Fibroblast of skin of scalp (primary cell): ENCODE measurements at regions not wholly inside any gene's neighbourhood (a gene's known extent, or its start where the extent isn't known, plus 50 kb on each side); places are given as distances from the start of the nearest gene placed in this dataset.

ENCODE experiments used
- DNase-seq: peaks from one replicate; pipeline ENCODE4 v3.0.0-alpha.2; 2013

DNA sequence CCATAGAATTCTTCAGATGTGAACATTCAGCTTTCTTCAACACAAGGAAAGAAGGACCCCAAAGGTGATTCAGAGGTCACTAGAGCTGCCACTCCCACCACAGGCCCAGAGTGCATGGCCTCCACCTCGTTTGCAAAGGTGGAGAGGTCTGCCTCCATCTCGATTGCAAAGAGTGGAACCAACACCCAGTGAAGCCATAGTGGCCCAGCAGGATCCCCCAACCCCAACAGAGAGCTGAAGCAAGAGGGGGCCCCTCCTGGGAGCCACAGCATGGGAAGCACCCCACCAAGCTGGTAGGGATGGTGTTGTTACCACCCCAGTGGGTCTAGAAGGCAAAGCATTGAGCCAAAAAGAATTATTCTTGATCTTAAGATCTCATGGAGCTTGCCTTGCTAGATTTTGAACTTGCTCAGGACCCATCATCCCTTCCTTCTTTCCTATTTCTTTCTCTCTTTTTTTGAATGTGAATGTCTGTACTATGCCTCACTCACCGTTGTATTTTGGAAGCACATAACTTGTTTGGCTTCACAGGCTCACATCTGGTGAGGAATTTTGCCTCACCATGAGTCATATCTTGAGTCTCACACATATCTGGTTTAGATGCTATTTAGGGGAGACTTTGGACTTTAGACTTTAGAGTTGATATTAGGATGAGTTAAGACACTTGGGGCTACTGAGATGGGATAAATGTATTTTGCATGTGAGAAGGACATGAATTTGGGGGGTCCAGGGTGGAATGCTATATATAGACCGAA, 119.2 kb downstream of the ANKRD60 start:
- DNase-seq = peak; percentile 85

DNA sequence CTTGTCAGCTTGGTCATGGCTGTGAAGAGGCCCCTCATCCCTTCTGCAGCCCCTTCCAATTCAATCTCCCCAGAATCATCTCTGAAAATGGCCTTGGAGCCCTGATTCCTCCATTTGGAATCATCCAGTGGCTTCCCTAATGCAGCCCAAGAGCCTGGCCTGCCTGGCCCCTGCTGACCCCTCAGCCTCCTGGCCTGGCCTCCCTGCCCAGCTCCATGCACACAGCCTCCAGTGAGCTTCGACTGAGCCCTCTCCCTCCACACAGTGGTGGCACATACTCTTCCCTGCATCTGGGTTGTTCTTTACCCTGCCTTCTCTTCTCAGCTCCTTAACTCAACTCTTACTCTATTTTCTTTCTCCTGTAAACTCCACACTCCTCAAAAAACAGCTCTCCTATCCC, 120.9 kb downstream of the ANKRD60 start:
- DNase-seq = no peak

DNA sequence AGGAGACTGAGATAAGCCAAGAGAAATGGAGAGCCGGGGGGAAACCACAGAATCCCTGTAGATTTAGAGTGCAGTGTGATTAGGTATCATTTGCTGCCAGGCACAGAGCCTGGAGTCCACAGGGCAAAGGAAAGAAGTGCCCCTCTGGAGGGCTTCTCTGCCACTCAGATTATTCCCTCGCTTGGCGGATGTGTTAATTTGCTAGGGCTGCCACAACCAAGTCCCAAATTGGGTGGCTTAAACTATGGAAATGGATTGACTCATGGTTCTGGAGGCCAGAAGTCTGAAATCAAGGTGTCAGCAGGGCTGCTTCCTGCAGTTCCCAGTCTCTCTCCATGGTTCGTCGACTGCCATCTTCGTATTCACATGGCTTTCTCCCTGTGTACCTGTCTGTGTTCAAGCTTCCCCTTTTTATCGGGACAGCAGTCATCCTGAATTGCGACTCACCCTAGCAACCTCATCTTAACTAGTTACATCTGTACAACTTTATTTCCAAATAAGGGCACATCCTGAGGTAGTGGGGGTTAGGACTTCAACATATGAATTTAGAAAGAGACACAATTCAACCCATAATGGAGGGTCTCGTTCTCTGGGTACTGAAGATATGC, 122.2 kb downstream of the ANKRD60 start:
- DNase-seq = no peak

DNA sequence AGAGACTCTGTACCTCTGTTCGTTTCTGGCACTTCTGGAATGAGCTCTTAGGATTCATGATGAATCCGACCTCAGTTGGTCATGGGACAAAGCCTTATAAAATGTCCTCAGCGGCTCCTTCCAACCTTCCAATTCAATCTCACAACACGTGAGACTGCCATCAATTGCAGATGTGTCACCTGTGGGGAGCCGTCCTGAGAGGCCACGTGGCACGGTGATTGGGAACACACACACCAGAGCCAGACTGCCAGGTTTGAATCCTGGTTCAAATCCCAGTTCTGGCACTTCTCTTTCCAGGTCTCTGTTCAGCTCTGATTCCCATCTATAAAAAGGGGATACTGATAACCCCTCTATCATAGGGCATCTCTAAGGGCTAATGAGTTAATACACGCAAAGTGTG, 124.5 kb downstream of the ANKRD60 start:
- no peak for DNase-seq

DNA sequence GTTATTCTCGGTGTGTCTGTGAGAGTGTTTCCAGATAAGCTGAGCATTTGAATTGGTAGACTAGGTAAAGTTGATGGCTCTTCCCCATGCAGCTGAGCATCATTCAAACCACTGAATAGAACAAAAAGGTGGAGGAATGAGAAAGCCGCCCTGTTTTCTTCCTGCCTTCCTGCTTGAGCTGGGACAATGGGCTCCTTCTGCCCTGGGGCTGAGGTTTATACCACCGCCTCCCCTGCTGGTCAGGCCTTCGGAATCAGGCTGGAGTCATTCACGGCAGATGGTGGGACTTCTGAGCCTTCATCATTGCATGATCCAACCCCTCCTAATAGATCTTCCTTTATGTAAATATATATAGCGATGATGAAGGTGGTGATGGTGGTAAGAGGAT, 124.9 kb downstream of the ANKRD60 start:
- no peak for DNase-seq

DNA sequence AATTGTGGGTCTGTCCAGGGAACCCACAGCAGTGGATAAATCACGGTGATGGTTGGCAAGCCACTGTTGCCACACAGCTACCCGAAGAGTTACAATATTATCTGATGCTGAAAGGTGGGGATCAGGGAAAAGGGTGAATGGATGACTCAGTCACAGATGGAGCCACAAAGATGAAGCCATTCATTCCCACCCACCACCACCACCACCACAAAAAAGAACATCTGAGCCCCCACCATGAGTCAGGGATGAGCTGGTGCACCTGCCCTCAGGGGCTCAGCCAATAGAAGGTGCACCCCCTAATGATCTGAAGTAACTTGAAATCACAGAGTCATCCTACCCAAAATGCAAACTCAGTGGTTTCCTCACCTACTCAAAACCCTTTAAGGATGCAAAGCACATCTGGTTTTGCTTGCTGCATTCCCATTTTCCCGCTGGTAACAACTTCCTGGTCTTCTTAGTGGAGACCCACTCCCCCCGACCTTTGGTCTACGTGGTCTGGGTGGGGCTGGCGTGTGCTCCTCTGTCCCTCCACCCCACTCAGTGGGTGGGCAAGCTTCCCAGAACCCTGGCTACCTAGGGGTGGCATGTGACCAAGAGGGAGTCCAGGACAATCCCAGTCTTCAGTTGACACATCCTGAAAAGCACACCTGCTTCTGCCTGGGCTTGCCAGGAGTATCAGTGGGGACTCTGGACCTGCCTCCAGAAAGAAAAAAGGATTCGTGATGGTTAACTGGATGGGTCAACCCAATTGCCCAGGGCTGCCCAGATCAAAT, 125.5 kb downstream of the ANKRD60 start:
- DNase-seq = no peak

DNA sequence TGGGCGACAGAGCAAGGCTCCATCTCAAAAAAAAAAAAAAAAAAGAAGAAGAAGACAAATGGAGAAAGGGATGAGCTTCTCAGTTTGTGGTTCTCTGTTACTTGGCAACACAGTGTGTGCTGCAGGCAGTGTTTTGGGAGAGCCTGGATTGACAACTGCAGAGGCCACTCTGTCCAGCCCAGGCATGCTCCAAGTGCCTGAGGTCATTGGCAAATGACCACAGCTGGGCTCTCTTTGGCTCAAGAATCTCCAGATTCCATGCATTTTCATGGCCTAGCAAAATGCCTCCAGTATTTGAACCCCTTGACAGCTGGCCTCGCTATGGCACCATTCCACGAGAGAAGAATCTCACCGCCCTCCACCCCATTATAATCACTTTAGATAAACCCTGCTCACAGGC, 126.2 kb downstream of the ANKRD60 start:
- DNase-seq = peak; percentile 22

DNA sequence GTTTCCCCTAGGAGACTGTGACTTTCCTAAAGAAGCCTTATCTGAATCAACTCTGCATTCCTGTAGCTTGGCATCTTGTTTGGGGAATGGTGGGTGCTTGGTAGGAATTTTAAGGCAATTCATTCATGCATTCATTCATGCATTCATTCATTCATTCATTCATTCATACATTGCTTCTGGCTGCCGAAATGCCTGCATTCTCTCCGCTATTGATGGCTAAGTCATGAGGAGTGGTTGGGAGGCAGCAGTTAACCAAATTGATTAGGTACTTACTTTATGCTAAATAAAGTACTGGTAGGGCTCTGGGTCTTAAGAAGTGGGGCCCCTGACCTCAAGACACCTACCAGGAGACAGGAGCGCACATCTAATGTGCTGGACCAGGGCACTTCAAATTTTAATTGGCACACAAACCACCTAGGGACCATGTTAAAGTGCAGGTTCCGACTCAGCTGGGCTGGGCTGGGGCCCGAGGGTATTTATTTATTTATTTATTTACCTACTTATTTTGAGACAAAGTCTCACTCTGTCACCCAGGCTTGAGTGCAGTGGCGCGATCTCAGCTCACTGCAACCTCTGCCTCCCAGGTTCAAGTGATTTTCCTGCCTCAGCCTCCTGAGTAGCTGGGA, 127.6 kb downstream of the ANKRD60 start:
- no peak for DNase-seq

DNA sequence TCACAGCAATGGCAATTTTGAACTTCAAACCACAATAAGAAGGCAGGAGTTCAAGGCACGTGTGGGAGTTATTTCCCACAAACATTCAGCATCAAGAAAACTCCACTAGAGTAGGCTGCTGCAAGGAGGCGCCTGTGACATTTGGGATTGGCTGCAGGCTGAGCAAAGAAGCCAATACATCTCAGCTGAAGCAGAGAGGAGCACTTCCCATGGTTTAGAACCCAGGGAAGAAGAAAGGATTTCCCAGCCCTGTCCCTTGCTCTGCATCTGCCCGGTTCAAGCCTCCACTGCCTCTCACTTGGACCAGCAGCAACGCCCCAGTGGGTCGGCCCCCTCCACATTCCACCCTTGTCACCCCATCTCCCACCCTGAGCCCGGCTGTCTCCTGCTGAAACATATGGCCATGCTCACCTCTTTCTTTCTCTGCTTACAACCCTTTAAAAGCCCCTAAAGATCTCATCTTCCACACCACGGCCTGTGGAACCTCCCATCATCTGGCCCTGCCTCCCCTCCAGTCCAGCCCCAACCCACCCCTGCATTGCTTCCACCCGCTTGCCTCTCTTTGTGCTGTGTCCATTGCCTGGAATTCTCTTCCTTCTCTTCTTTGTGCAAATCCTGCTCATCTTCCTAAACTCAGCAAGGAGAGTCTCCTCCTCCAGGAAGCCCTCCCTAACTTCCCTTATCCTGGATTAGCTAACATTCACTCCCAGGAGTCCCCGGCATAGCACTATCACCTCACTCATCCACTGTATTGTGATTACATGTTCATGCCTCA, 128.3 kb downstream of the ANKRD60 start:
- DNase-seq = no peak

DNA sequence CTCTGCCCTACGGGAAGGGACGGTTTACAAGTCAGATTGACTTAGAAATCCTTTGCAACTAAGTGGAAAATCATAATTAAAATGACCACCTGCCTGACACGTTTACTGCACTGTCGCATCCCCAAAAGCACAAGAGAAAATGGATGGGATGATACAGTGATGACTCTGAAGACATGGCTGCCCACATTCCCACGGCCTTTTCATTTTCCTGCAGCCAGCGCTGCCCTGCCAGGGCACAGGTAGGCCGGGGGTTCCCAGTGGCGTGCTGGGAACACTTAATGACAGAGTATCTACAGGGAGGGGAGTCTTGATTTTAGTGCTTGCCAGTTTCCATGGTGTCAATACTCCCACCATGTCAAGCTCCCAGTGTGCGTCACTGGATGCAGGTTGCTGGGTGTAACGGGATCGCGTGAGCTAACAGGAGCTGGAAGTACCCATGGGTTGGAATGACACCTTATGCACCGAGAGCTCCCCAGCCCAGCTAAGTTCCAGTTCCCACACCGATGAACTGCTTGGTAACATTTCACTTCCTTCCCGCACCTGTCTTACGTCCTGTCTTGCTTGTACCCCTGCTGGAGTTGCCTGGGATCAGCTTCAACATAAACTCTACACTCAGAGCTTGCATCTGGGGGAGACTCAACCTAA, 129.0 kb downstream of the ANKRD60 start:
- DNase-seq = no peak

DNA sequence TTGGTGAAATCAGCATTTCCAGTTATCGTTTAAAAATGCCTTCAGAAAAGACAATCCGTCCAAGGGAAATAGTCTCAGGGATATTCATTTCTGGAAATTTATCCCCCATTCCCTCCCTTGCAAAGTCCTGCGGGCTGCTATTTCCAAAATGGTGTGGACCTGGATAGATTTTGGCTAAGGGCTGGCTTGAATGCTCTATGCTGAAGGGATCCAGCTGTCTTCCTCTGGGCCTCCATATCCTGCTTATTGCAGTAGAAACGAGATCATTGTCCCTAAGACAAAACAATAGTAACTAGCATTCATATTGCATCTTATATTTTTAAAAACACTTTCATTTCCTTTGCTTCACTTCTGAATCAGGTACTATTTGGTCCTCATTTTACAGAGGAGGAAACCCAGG, 129.9 kb downstream of the ANKRD60 start:
- DNase-seq = no peak

DNA sequence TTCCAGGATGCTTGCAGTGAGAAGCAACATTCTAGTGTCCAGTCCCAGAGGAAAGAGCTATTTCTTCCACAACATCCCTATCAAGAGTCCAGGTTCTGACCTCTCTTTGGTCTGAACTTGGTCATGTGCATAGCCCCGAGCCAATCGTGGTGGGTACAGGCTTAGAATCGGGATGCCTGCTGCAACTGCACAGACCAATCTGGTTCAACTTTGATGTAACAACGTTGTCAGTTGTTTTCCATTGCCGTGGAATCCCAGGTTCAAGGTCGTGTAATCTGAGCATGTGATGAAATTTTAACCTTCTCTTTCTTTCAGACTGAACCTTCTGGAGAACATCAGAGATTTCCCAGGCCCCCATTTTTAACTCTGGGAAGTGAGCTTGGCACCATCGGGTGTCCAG, 130.5 kb downstream of the ANKRD60 start:
- no peak for DNase-seq

DNA sequence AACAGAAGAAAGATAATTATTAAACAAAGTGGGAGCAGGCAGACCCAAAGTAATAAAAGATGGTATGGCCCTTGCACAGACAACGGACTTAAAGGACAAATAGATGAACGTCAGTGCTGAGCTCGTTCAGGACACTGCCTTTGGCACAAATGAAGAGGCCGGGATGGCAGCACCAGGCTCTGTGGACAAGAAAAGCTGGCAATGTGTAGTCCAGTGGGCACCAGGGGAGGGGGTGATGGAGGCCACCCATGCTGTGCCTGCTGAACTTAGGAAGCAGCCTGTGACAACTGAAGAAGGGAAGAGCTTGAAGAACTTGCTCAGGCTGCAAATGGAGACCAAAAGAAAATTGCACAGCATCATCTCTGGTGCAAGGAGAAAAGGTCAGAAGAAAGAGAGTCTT, 131.0 kb downstream of the ANKRD60 start:
- DNase-seq = no peak

DNA sequence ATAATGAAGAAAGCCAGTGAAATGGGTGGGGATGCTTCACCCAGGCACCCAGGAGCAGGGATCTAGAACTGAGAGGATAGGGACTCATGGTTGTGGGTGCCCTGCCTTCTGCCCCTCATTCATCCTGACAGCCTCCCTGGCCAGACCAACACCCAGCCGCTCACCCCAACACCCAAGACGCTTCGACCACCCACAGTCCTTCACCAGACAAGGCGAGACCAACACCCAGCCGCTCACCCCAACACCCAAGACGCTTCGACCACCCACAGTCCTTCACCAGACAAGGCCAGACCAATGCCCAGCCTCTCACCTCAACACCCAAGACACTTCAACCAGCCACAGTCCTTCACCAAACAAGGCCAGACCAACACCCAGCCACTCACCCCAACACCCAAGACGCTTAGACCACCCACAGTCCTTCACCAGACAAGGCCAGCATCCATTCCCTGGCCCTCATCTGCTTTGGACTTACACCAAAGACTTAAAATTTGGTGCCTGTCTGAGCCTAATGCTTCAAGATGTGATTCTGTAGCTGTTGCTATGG, 131.5 kb downstream of the ANKRD60 start:
- DNase-seq = no peak

DNA sequence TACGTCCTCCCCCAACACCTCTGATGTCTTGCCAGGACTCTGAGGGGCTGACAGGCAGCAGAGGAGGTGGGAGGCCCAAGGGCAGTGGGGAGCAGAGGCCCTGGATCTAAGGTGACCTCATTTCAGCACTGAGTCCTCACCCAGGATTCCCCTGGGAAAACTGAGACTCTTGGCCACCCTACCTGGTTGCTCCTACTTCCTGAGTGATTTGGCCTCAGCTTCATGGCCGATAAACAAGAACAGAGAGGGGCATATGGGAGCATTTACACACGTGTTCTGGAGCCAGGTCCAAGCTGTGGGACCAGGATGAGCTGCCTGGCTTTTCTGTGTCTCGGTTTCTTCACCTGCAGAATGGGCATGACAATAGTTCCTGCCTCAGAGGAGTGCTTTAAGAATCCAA, 133.8 kb downstream of the ANKRD60 start:
- DNase-seq = no peak

DNA sequence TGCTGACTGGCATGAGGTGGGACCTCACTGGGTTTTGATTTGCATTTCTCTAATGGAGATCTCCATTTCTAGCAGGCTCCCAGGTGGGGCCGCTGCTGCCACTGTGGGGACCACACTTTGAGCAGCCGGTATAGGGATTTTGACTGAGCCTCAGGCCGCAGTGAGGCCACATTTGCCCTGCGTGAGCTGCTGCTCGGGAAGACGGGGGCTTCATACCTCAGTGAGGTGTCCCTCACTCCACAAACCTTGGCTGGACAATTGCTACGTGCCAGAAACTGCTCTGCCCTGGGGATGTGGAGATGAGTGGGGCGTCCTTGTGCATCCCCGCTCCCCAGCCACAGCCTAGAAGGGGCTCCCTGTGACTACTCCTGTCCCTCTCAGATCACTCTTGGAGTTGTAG, 134.3 kb downstream of the ANKRD60 start:
- no peak for DNase-seq

DNA sequence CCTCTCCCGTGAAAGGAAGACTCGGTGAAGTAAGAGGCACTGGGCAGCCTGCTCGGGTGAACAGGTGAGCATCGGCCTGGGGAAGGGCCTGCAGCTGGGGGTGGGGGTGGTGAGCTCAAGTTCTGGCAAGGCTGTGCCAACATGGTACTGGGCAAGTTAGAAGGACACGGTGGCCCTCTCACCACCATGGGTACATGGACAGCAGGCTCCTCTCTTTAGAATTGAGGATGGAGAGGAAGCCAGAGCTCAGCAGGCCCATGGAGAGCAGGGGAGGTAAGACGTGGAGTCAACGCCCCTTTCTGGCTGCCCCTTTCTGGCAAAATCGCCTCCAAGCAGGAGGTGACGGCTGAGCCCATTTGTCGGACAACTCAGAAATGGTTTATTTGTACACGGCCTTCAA, 135.6 kb downstream of the ANKRD60 start:
- no peak for DNase-seq

DNA sequence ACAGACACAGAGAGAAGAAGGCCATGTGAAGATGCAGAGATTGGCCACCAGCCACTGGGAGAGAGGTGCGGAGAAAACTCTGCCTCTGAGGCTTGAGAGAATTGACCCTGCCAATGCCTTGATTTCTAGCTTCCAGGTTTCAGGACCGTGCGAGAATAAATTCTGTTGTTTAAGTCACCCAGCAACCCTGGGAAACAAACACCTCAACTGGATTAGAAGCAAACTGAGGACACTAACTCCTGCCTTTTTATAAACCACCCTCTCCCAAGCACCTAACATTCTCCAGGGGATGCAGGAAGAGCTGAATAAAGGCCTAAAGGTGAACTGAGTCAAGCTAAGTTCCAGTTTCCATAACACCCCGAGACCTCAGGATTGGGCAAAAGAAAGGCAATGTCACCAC, 136.1 kb downstream of the ANKRD60 start:
- no peak for DNase-seq

DNA sequence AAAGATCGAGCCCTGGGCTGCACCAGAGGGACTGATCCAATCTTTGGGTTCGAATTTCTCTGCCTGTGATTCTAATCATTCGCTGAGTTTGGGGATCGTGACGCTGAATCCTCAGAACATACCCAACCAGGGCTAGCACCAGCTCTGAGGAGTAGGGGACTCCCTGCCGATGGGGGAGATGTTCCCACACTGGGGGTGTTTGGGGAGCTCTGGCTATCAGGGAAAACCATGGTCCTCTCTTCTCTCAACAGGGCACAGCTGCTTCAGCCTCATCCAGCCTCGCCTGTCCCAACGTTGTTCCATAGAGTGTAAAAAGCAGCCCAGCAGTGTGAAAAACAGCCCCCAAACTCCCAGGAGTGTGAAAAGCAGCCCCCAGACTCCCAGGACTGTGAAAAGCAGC, 136.6 kb downstream of the ANKRD60 start:
- DNase-seq = no peak

DNA sequence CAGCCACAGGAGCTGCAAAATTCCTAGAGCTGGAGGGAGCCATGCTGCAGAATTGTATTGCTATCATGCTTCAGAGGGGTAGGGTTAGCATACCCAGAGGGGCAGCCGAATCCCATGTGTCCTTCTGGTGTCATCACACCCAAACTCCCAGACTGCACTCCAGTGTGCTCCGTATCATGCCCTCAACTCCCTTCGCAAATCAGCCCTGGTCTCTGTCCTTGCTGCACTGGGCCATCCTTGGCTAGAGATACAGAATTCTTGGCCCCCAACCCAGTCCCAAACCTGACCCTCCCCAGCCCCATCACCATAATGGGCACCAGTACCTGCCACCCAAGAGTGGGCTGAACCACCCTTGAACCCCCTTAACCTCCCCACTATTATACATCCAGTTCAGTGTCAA, 138.3 kb downstream of the ANKRD60 start:
- no peak for DNase-seq

DNA sequence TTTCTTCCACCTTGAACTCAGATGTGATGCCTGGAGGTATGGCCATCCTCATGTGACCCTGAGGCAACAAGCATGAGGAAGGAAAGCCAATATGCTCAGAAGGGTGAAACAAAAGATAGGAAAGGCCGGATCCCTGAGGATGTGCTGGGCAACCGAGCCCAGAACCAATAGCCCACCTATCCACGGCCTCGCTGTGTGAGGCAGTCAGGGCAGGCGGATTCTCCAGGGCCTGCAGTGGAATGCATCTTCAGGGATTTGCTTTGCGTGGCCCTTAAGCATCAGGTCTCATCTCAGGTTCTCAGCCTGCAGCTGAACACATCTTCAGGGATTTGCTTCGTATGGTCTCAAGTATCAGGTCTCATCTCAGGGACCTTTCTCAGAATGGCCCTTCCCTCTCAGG, 139.8 kb downstream of the ANKRD60 start:
- DNase-seq = no peak

DNA sequence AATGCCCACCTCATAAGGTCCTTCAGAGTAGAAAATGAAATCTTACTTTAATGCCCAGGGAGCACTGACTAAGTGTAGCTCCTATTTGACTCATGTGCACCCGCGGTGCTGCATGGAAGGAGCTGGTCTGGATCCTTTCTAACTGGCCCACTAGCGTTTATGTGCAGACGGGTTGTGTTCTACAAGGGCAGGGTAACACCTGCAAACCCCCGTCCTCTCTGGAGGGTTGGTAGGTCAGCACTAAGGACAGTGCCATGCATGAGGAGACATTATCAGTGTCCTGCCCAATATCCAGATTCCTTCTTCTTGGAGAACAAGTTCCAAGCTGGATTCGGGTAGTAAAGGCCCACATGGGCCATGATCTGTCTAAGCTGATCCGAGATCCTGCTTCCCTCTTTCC, 140.3 kb downstream of the ANKRD60 start:
- no peak for DNase-seq
